ENCODE measurements at regions not wholly inside any gene's neighbourhood (a gene's known extent, or its start where the extent isn't known, plus 50 kb on each side); places are given as distances from the start of the nearest gene placed in this dataset.

DNA sequence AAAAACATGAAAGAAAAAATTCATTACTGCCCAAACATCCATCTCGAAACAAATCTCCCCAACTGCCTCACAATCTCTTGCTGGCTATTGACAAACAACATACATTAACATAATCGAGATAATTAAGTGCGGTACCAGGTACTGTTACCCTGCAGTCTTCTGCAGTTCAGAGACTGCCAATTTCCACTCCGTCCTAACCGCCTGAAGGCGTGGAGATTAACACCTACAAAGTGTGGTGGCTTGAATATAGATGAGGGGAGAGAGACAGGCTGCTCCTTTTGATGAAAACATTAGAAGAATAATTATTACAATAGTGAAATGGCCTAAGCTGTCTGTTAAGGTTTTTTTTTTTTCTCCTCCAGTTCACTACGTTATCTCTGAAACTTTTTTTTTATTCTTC lies 258.9 kb upstream of the SOX4 start:
- intact Hi-C loops (cut with DNase I), result loop anchor here in 1 of 4 donors (10.0 kb wide), 1 partner anchor 250 kb away; no protein-coding TSS in a partner anchor
- Histone ChIP-seq H3K36me3 (no peaks in the 10 kb centered on the region), H3K4me3 (no peak overlapping the region), H3K27ac (no peak overlapping the region), H3K9me3 (no peaks in the 10 kb centered on the region), H3K4me1 (ENCODE audit: insufficient read depth) (peaks cover 5% of the 10 kb centered on the region), H3K27me3 (no peaks in the 10 kb centered on the region)
- DNase-seq, result no peak
- 94 to 97% (median 96%) methylated on average over 7 of the region's 7 CpGs for WGBS, 3 donors
- TF ChIP-seq EP300 (IDR thresholded peaks at IDR 0.05), result no peak
- TF ChIP-seq POLR2A (IDR thresholded peaks at IDR 0.05), result no peak
- no peak for TF ChIP-seq CTCF (IDR thresholded peaks at IDR 0.05)

GRCh38 chr6:21335591-21335990 lies 258.0 kb upstream of the SOX4 start:
- Histone ChIP-seq H3K36me3 (no peaks in the 10 kb centered on the region), H3K4me1 (ENCODE audit: insufficient read depth) (peaks cover 5% of the 10 kb centered on the region), H3K27me3 (no peaks in the 10 kb centered on the region), H3K4me3 (no peak overlapping the region), H3K27ac (no peak overlapping the region), H3K9me3 (no peaks in the 10 kb centered on the region)
- TF ChIP-seq CTCF (IDR thresholded peaks at IDR 0.05) (no peak), EP300 (IDR thresholded peaks at IDR 0.05) (no peak), POLR2A (IDR thresholded peaks at IDR 0.05) (no peak)
- intact Hi-C loops (cut with DNase I), result loop anchor here in 1 of 4 donors (10.0 kb wide), 1 partner anchor 249 kb away; no protein-coding TSS in a partner anchor
- no peak for DNase-seq

GRCh38 chr6:21337263-21337662 lies 256.3 kb upstream of the SOX4 start:
- H3K36me3 ChIP-seq, result no peaks in the 10 kb centered on the region
- 77 to 94% (median 79%) methylated on average over 3 of the region's 3 CpGs for WGBS, 3 donors
- no peaks in the 10 kb centered on the region for H3K9me3 ChIP-seq
- intact Hi-C loops (cut with DNase I), result loop anchor here in 1 of 4 donors (10.0 kb wide), 1 partner anchor 248 kb away; no protein-coding TSS in a partner anchor
- H3K27me3 ChIP-seq, result no peaks in the 10 kb centered on the region
- no peak for TF ChIP-seq EP300 (IDR thresholded peaks at IDR 0.05)
- TF ChIP-seq POLR2A (IDR thresholded peaks at IDR 0.05), result no peak
- no peak for TF ChIP-seq CTCF (IDR thresholded peaks at IDR 0.05)
- DNase-seq, result no peak
- no peak overlapping the region for H3K4me3 ChIP-seq
- no peak overlapping the region for H3K27ac ChIP-seq
- peaks cover 2% of the 10 kb centered on the region for H3K4me1 ChIP-seq (ENCODE audit: insufficient read depth)

DNA sequence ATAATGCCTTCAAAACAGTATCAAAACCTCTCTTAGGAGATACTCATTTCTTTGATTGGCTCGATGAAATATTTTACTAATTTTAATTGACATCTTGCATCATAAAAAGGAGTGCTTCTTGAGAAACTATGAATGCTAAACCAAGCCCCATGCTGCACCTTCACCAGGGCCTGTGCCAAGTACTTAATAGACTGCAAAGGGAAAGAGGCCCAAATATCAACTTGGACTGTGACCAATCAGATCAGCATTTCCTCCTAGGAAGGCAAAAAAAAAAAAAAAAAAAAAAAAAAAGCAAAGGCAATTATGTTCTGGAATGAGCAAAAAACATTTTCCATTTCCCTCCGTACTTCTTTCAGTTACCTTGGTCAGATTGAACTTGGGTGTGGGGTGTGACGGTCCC lies 253.0 kb upstream of the SOX4 start:
- 87 to 91% (median 91%) methylated on average over 3 of the region's 3 CpGs for WGBS, 3 donors
- intact Hi-C loops (cut with DNase I), result loop anchor here in 1 of 4 donors (10.0 kb wide), 1 partner anchor 244 kb away; no protein-coding TSS in a partner anchor
- TF ChIP-seq CTCF (IDR thresholded peaks at IDR 0.05) (no peak), EP300 (IDR thresholded peaks at IDR 0.05) (no peak), POLR2A (IDR thresholded peaks at IDR 0.05) (no peak)

More for the DNA sequence above, 253.0 kb upstream of the SOX4 start:
- H3K27ac ChIP-seq, result no peak overlapping the region
- no peaks in the 10 kb centered on the region for H3K36me3 ChIP-seq
- H3K27me3 ChIP-seq, result no peaks in the 10 kb centered on the region
- no peaks in the 10 kb centered on the region for H3K9me3 ChIP-seq
- no peaks in the 10 kb centered on the region for H3K4me1 ChIP-seq (ENCODE audit: insufficient read depth)
- H3K4me3 ChIP-seq, result no peak overlapping the region
- no peak for DNase-seq
